Jurkat, Clone E6-1 (cell line): ENCODE measurements at regions not wholly inside any gene's neighbourhood (a gene's known extent, or its start where the extent isn't known, plus 50 kb on each side); places are given as distances from the start of the nearest gene placed in this dataset.
"Not testable (repeated sequence)": the region's sequence is repeated elsewhere in the genome, so short reads cannot be mapped to it uniquely, and the experiment has no call there.

Source experiments
- DNase-seq: peaks from one replicate; pipeline ENCODE4 v3.0.0-alpha.2; 2011; ENCODE audit warnings: low read depth, low spot score
- H3K4me3 ChIP-seq: 2 replicates; pipeline ENCODE4 v1.5.1; 2011; ENCODE audit warnings: mild to moderate bottlenecking, low read length, control low read depth, moderate library complexity

GRCh38 chr6:144969154-144969553, 684.0 kb downstream of the UTRN start:
- H3K4me3 ChIP-seq, result no peak overlapping the region
- no peak for DNase-seq

GRCh38 chr6:144969602-144970272, 684.6 kb downstream of the UTRN start:
- no peak for DNase-seq
- no peak overlapping the region for H3K4me3 ChIP-seq

GRCh38 chr6:144977250-144977864, 692.2 kb downstream of the UTRN start:
- H3K4me3 ChIP-seq, DNase-seq: not testable (repeated sequence)

GRCh38 chr6:144978208-144978607, 693.1 kb downstream of the UTRN start:
- no peak for DNase-seq
- H3K4me3 ChIP-seq, result no peak overlapping the region

- no peak for DNase-seq
- no peak overlapping the region for H3K4me3 ChIP-seq
These were observed 701.1 kb downstream of the UTRN start for GRCh38 chr6:144986271-144986670.

GRCh38 chr6:144989319-144990107, 704.4 kb downstream of the UTRN start:
- no peak overlapping the region for H3K4me3 ChIP-seq
- DNase-seq, result no peak

- no peak for DNase-seq
- no peak overlapping the region for H3K4me3 ChIP-seq
These were observed 705.6 kb downstream of the UTRN start for GRCh38 chr6:144990784-144991183.

- DNase-seq, result no peak
- no peak overlapping the region for H3K4me3 ChIP-seq
These were observed 708.7 kb downstream of the UTRN start for GRCh38 chr6:144993870-144994269.

- no peak overlapping the region for H3K4me3 ChIP-seq
- DNase-seq, result no peak
These were observed 712.9 kb downstream of the UTRN start for GRCh38 chr6:144997996-144998395.

- H3K4me3 ChIP-seq, result no peak overlapping the region
- DNase-seq, result no peak
These were observed 714.0 kb downstream of the UTRN start for GRCh38 chr6:144999127-144999526.

- DNase-seq, result no peak
- H3K4me3 ChIP-seq, result no peak overlapping the region
These were observed 718.0 kb downstream of the UTRN start for GRCh38 chr6:145003145-145003544.

- DNase-seq, result no peak
- H3K4me3 ChIP-seq, result no peak overlapping the region
These were observed 721.8 kb downstream of the UTRN start for GRCh38 chr6:145006914-145007313.

GRCh38 chr6:145008715-145009114, 723.6 kb downstream of the UTRN start:
- DNase-seq, result no peak
- no peak overlapping the region for H3K4me3 ChIP-seq

- DNase-seq, result no peak
- no peak overlapping the region for H3K4me3 ChIP-seq
These were observed 724.6 kb downstream of the UTRN start for GRCh38 chr6:145009711-145010110.

GRCh38 chr6:145012039-145012662, 723.2 kb downstream of the EPM2A start:
- no peak for DNase-seq
- H3K4me3 ChIP-seq, result no peak overlapping the region

- DNase-seq, result no peak
- H3K4me3 ChIP-seq, result no peak overlapping the region
These were observed 719.4 kb downstream of the EPM2A start for GRCh38 chr6:145015739-145016558.

GRCh38 chr6:145017051-145017450, 718.3 kb downstream of the EPM2A start:
- no peak for DNase-seq
- no peak overlapping the region for H3K4me3 ChIP-seq

- H3K4me3 ChIP-seq, result no peak overlapping the region
- DNase-seq, result no peak
These were observed 717.8 kb downstream of the EPM2A start for GRCh38 chr6:145017516-145017915.

GRCh38 chr6:145018027-145018426, 717.3 kb downstream of the EPM2A start:
- DNase-seq, result no peak
- no peak overlapping the region for H3K4me3 ChIP-seq
